ENCODE measurements at regions not wholly inside any gene's neighbourhood (a gene's known extent, or its start where the extent isn't known, plus 50 kb on each side); places are given as distances from the start of the nearest gene placed in this dataset.

DNA sequence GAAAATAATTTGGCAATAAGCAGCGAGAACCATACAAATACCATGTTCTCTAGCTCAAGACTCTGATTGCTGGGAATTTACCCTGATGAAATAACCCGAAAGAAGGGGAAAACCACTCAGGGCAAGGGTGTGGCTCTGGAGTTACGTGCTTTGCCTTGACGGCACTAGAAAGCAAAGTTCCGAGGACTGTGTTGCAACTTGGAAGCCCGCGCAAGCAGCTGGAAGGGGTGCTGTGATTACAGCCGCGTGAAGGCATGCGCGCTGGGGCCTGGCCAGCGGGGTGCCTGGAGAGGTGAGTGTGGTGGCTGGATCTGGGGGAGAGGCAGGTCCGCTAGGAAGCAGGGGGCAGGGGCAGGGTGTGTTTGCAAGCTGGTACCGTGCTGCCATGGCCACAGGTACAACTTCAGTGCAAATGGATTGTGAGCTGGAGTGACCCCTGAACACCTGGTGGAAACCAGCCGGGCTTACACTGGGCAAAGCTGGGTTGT is 52.6 kb upstream of the CNOT6 start:
- H3K36me3 ChIP-seq (ENCODE audit: insufficient read depth, low read length) = no peaks in the 10 kb centered on the region
- H2AFZ ChIP-seq (ENCODE audit: low read length) = no peak overlapping the region
- TF ChIP-seq, protein P1, sequence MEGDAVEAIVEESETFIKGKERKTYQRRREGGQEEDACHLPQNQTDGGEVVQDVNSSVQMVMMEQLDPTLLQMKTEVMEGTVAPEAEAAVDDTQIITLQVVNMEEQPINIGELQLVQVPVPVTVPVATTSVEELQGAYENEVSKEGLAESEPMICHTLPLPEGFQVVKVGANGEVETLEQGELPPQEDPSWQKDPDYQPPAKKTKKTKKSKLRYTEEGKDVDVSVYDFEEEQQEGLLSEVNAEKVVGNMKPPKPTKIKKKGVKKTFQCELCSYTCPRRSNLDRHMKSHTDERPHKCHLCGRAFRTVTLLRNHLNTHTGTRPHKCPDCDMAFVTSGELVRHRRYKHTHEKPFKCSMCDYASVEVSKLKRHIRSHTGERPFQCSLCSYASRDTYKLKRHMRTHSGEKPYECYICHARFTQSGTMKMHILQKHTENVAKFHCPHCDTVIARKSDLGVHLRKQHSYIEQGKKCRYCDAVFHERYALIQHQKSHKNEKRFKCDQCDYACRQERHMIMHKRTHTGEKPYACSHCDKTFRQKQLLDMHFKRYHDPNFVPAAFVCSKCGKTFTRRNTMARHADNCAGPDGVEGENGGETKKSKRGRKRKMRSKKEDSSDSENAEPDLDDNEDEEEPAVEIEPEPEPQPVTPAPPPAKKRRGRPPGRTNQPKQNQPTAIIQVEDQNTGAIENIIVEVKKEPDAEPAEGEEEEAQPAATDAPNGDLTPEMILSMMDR (IDR thresholded peaks at IDR 0.05; ENCODE audit: extremely low read depth, low read depth, low read length) = no peak
- H3K9me3 ChIP-seq (ENCODE audit: low read depth, low read length) = no peaks in the 10 kb centered on the region
- H3K27ac ChIP-seq (ENCODE audit: low read depth, low read length) = no peak overlapping the region
- no peaks in the 10 kb centered on the region for H4K20me1 ChIP-seq (ENCODE audit: insufficient read depth, low read length)
- no peak overlapping the region for H3K4me2 ChIP-seq (ENCODE audit: insufficient read depth, low read length)
- no peak overlapping the region for H3K4me3 ChIP-seq (ENCODE audit: insufficient read depth, low read length)
- H3K4me1 ChIP-seq (ENCODE audit: insufficient read depth, low read length) = no peaks in the 10 kb centered on the region
- no peaks in the 10 kb centered on the region for H3K79me2 ChIP-seq (ENCODE audit: insufficient read depth, low read length)
- DNase-seq (ENCODE audit: insufficient read length, low spot score, missing footprints) = no peak
- peaks cover 4% of the 10 kb centered on the region for H3K27me3 ChIP-seq (ENCODE audit: insufficient read depth, low read length)

All from osteoblast (primary cell).